CD4-positive, alpha-beta memory T cell (primary cell): ENCODE measurements at regions not wholly inside any gene's neighbourhood (a gene's known extent, or its start where the extent isn't known, plus 50 kb on each side); places are given as distances from the start of the nearest gene placed in this dataset.

Experiments used
- CTCF ChIA-PET: fragments of 350-600 bp; sonication (Branson Sonifier 250); formaldehyde crosslinking; loops from one replicate; lab custom pipeline; 2021; ENCODE audit warnings: inconsistent platforms; ENCODE audit not compliant: partially characterized antibody; lab: Charles Lee
- POLR2A ChIA-PET: fragments of 350-600 bp; sonication (Branson Sonifier 250); formaldehyde crosslinking; loops from one replicate; lab custom pipeline; 2021; ENCODE audit not compliant: partially characterized antibody; lab: Charles Lee
- DNase-seq, 5 donors: peaks; one replicate each; pipeline versions ENCODE4 v3.0.0 to v3.0.0-alpha.2; 2020 to 2022; ENCODE audit warnings: mixed read lengths in 1 of 5
- H3K27ac ChIP-seq: one replicate; pipeline ENCODE4 v1.7.0; 2013; ENCODE audit warnings: low read depth, low read length
- H3K27me3 ChIP-seq: 2 replicates; pipeline ENCODE4 v1.7.0; 2013; ENCODE audit warnings: mild to moderate bottlenecking, low read length, moderate library complexity; ENCODE audit not compliant: insufficient read depth
- H3K36me3 ChIP-seq: 2 replicates; pipeline ENCODE4 v1.7.0; 2013; ENCODE audit warnings: mild to moderate bottlenecking, low read length, moderate library complexity; ENCODE audit not compliant: insufficient read depth
- H3K4me1 ChIP-seq: 2 replicates; pipeline ENCODE4 v1.7.0; 2013; ENCODE audit warnings: mild to moderate bottlenecking, low read length, moderate library complexity; ENCODE audit not compliant: insufficient read depth
- H3K4me3 ChIP-seq, 2 donors: one replicate each; pipeline ENCODE4 v1.7.0; 2013; ENCODE audit warnings: low read length in 2 of 2, mild to moderate bottlenecking in 1 of 2
- H3K9me3 ChIP-seq, 2 donors: one replicate each; pipeline ENCODE4 v1.7.0; 2013; ENCODE audit warnings: low read length in 2 of 2, control low read depth in 1 of 2; ENCODE audit not compliant: control insufficient read depth in 1 of 2
- H3K27ac Mint-ChIP-seq, 7 donors: one replicate each; pipeline ENCODE4 v1.8.0; 2020 to 2021; ENCODE audit warnings: mixed read lengths in 7 of 7, mild to moderate bottlenecking in 6 of 7, inconsistent platforms in 3 of 7, moderate library complexity in 3 of 7
- H3K27me3 Mint-ChIP-seq, 2 donors: one replicate each; pipeline ENCODE4 v1.8.0; 2020 to 2021; ENCODE audit warnings: mixed read lengths in 2 of 2
- H3K36me3 Mint-ChIP-seq, 2 donors: one replicate each; pipeline ENCODE4 v1.8.0; 2020 to 2021; ENCODE audit warnings: mixed read lengths in 2 of 2, inconsistent platforms in 1 of 2, mild to moderate bottlenecking in 1 of 2
- H3K4me1 Mint-ChIP-seq, 4 donors: one replicate each; pipeline ENCODE4 v1.8.0; 2020 to 2021; ENCODE audit warnings: mixed read lengths in 4 of 4, mild to moderate bottlenecking in 1 of 4
- H3K4me3 Mint-ChIP-seq, 8 donors: one replicate each; pipeline ENCODE4 v1.8.0; 2020 to 2021; ENCODE audit warnings: mixed read lengths in 8 of 8, mild to moderate bottlenecking in 7 of 8, moderate library complexity in 6 of 8, inconsistent platforms in 3 of 8
- H3K9me3 Mint-ChIP-seq, 8 donors: one replicate each; pipeline ENCODE4 v1.8.0; 2020 to 2021; ENCODE audit warnings: mixed read lengths in 8 of 8, mild to moderate bottlenecking in 5 of 8, inconsistent platforms in 3 of 8, moderate library complexity in 1 of 8
- intact Hi-C: fragments of 100-400 bp; cut with micrococcal nuclease; formaldehyde crosslinking; loops from one replicate; pipeline ENCODE4 v1.15.1; 2023

DNA sequence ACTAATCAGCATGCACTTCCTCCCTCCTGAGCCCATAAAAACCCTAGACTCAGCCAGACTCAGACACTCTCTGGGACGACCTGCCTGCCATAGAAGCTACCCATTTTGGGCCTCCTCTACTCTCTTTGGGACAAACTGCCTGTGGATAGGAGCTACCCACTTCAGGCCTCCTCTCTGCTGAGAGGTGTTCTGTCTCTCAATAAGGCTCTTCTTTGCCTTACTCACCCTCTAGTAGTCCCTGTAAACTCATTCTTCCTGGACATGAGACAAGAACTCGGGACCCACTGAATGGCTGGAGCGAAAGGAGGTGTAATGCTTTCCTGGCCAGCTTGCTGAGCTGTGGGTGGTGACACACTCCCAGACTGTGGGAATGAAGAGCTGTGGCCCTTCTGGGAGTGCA lies 424.8 kb upstream of the FZD8 start:
- no peak overlapping the region for H3K4me3 Mint-ChIP-seq
- no peaks in the 10 kb centered on the region for H3K4me1 ChIP-seq
- intact Hi-C loops = no loop called here
- no peaks in the 10 kb centered on the region for H3K36me3 Mint-ChIP-seq
- no peak overlapping the region for H3K27ac ChIP-seq
- H3K9me3 Mint-ChIP-seq = peaks cover 0 to 17% (median 3%) of the 10 kb centered on the region in 8 donors
- POLR2A ChIA-PET = no interaction called here
- H3K4me1 Mint-ChIP-seq = no peaks in the 10 kb centered on the region
- no peak overlapping the region for H3K4me3 ChIP-seq
- H3K36me3 ChIP-seq = no peaks in the 10 kb centered on the region
- no peak overlapping the region for H3K27ac Mint-ChIP-seq
- CTCF ChIA-PET = no interaction called here
- DNase-seq = no peak
- H3K9me3 ChIP-seq = no peaks in the 10 kb centered on the region
- no peaks in the 10 kb centered on the region for H3K27me3 ChIP-seq
- no peaks in the 10 kb centered on the region for H3K27me3 Mint-ChIP-seq

DNA sequence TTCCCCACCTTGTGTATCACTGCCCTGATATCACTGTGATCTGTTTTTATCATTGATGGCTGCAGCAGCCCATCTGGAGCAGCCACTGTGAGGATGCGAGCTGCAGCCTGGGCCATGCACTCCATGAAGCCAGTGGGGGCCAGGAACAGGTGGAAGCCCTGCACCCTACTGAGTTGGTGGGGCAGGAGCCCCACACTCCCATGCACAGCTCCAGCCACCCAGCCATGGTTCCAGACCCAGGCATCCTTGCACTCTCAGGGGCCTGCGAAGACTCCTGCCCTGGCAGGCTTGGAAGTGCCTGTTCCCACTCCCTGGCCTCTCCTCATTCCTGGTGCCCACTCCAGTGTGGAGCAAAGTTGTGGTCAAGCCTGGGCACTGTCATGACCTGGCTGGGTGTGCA lies 424.0 kb upstream of the FZD8 start:
- Mint-ChIP-seq H3K36me3 (no peaks in the 10 kb centered on the region), H3K27me3 (no peaks in the 10 kb centered on the region), H3K4me3 (no peak overlapping the region), H3K4me1 (no peaks in the 10 kb centered on the region), H3K9me3 (peaks cover 0 to 17% (median 3%) of the 10 kb centered on the region in 8 donors), H3K27ac (no peak overlapping the region)
- no peaks in the 10 kb centered on the region for H3K27me3 ChIP-seq
- no peak for DNase-seq
- no peaks in the 10 kb centered on the region for H3K9me3 ChIP-seq
- no peak overlapping the region for H3K27ac ChIP-seq
- ChIA-PET CTCF (no interaction called here), POLR2A (no interaction called here)
- H3K36me3 ChIP-seq = no peaks in the 10 kb centered on the region
- intact Hi-C loops = no loop called here
- H3K4me1 ChIP-seq = no peaks in the 10 kb centered on the region
- H3K4me3 ChIP-seq = no peak overlapping the region

DNA sequence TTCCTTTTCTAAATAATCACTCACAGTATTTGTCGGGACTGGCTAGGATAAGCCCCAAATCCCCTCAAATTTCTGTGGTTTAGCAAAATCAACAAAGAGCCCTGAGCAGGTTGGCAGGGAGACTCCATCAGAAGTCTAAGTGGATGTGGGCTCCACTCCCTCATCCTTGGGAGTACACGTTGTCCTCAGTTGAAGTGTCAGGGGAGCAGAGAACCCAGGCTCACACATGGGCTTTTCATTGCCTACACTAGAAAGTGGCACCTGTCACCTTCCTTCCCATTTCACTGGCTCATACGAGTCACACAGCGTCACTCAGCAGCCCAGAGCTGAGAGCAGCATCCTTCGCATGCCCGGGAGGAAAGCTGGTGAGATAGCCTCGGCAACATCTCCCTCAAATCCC lies 421.3 kb upstream of the FZD8 start:
- no peaks in the 10 kb centered on the region for H3K27me3 ChIP-seq
- no peaks in the 10 kb centered on the region for H3K4me1 Mint-ChIP-seq
- no peaks in the 10 kb centered on the region for H3K4me1 ChIP-seq
- intact Hi-C loops = no loop called here
- H3K36me3 ChIP-seq = no peaks in the 10 kb centered on the region
- no peaks in the 10 kb centered on the region for H3K27me3 Mint-ChIP-seq
- ChIA-PET POLR2A (no interaction called here), CTCF (no interaction called here)
- peaks cover 0 to 17% (median 4%) of the 10 kb centered on the region in 8 donors for H3K9me3 Mint-ChIP-seq
- no peak overlapping the region for H3K27ac Mint-ChIP-seq
- no peak overlapping the region for H3K27ac ChIP-seq
- no peaks in the 10 kb centered on the region for H3K36me3 Mint-ChIP-seq
- DNase-seq = no peak
- H3K4me3 Mint-ChIP-seq = no peak overlapping the region
- H3K9me3 ChIP-seq = no peaks in the 10 kb centered on the region
- no peak overlapping the region for H3K4me3 ChIP-seq

DNA sequence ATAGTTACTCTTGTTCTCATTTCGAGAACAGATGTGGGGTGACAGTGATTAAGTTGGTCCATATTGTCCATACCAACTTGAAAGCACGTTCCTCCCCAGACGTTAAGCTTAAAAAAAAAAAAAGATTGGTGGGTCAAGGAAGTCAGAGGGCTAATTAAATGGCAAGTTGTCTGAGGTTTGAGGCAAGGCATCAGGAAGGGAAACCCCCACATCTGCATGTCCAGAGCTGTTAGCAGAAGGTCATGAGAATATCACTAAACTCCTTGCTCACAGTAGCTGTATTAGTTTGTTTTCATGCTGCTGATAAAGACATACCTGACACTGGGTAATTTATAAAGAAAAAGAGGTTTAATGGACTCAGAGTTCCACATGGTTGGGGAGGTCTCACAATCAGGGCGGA lies 415.6 kb upstream of the FZD8 start:
- Histone ChIP-seq H3K4me3 (no peak overlapping the region), H3K4me1 (no peaks in the 10 kb centered on the region), H3K9me3 (no peaks in the 10 kb centered on the region), H3K36me3 (no peaks in the 10 kb centered on the region), H3K27ac (no peak overlapping the region), H3K27me3 (no peaks in the 10 kb centered on the region)
- Mint-ChIP-seq H3K27me3 (no peaks in the 10 kb centered on the region), H3K4me1 (no peaks in the 10 kb centered on the region), H3K36me3 (no peaks in the 10 kb centered on the region), H3K27ac (no peak overlapping the region), H3K9me3 (peaks cover 0 to 11% (median 5%) of the 10 kb centered on the region in 8 donors), H3K4me3 (no peak overlapping the region)
- DNase-seq = no peak
- ChIA-PET POLR2A (no interaction called here), CTCF (no interaction called here)
- intact Hi-C loops = no loop called here

DNA sequence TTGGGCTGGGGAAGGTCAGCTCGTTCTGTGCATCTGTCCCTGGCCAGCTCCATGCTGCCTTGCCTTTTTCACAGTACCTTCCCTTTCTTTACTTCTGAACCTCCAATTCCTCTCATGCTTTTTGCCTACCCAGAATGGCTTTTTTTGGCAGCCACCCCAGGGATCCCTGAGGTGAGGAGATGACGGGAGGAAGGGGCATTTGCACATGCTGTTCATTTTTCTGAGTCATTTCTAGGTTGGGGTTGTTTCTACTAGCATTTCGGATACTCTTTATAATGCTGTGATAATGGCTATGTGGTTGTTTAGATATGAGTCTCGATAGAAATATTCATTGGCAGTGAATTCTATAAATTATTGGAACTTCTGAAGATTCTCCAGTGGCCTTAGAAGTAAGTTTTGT lies 415.1 kb upstream of the FZD8 start:
- Histone ChIP-seq H3K4me1 (no peaks in the 10 kb centered on the region), H3K9me3 (no peaks in the 10 kb centered on the region), H3K27ac (no peak overlapping the region), H3K4me3 (no peak overlapping the region), H3K27me3 (no peaks in the 10 kb centered on the region), H3K36me3 (no peaks in the 10 kb centered on the region)
- CTCF ChIA-PET = no interaction called here
- H3K4me3 Mint-ChIP-seq = no peak overlapping the region
- H3K36me3 Mint-ChIP-seq = no peaks in the 10 kb centered on the region
- intact Hi-C loops = no loop called here
- DNase-seq = no peak
- no peak overlapping the region for H3K27ac Mint-ChIP-seq
- H3K4me1 Mint-ChIP-seq = no peaks in the 10 kb centered on the region
- POLR2A ChIA-PET = no interaction called here
- peaks cover 0 to 7% (median 5%) of the 10 kb centered on the region in 8 donors for H3K9me3 Mint-ChIP-seq
- H3K27me3 Mint-ChIP-seq = no peaks in the 10 kb centered on the region

DNA sequence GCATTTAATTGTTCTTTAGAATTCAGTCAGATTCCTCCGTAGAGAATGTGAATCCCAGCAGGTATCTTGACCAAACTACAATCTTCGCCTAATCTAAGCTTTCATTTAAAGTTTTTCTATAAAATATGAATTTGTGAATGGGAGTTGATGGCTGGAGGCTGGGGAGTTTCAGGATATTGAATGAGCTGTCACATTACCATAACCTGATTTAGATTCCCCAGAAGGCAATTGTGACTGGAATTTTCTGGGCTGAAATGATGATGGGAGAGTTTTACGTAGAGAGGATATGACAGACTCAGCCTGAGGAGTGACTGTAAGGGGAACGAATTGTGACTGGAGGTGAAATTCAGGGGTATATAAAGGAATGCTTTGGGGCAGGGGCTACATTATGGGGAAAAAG lies 411.7 kb upstream of the FZD8 start:
- Mint-ChIP-seq H3K4me3 (no peak overlapping the region), H3K27ac (no peak overlapping the region), H3K9me3 (peaks cover 2 to 7% (median 4%) of the 10 kb centered on the region in 8 donors), H3K27me3 (no peaks in the 10 kb centered on the region), H3K4me1 (no peaks in the 10 kb centered on the region), H3K36me3 (no peaks in the 10 kb centered on the region)
- CTCF ChIA-PET = no interaction called here
- H3K9me3 ChIP-seq = no peaks in the 10 kb centered on the region
- no peaks in the 10 kb centered on the region for H3K4me1 ChIP-seq
- DNase-seq = no peak
- intact Hi-C loops = no loop called here
- no peak overlapping the region for H3K4me3 ChIP-seq
- H3K27me3 ChIP-seq = no peaks in the 10 kb centered on the region
- H3K27ac ChIP-seq = no peak overlapping the region
- POLR2A ChIA-PET = no interaction called here
- no peaks in the 10 kb centered on the region for H3K36me3 ChIP-seq

DNA sequence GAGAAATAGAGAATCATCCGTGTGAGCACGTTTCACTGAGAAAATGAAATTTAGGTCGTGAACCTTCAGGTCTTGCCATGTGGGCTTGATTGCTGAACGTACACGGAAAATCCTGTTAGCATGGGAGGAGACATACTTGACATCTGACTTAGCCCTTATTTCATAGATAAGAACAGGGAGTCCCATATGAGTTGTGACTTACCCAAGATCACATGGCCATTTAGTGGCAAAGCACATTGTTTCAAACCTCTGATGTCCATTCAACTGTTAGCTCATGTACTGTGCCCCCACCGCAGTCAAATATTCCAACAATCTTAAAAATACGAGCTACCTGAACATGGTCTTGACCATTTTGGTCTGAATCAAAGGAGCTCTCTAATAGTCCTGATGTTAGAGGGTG lies 411.2 kb upstream of the FZD8 start:
- no peaks in the 10 kb centered on the region for H3K27me3 Mint-ChIP-seq
- Histone ChIP-seq H3K27ac (no peak overlapping the region), H3K9me3 (no peaks in the 10 kb centered on the region), H3K4me1 (no peaks in the 10 kb centered on the region), H3K36me3 (no peaks in the 10 kb centered on the region), H3K4me3 (no peak overlapping the region), H3K27me3 (no peaks in the 10 kb centered on the region)
- ChIA-PET CTCF (no interaction called here), POLR2A (no interaction called here)
- no peak overlapping the region for H3K27ac Mint-ChIP-seq
- H3K36me3 Mint-ChIP-seq = no peaks in the 10 kb centered on the region
- H3K4me3 Mint-ChIP-seq = no peak overlapping the region
- intact Hi-C loops = no loop called here
- DNase-seq = no peak
- peaks cover 2 to 9% (median 4%) of the 10 kb centered on the region in 8 donors for H3K9me3 Mint-ChIP-seq
- H3K4me1 Mint-ChIP-seq = no peaks in the 10 kb centered on the region

DNA sequence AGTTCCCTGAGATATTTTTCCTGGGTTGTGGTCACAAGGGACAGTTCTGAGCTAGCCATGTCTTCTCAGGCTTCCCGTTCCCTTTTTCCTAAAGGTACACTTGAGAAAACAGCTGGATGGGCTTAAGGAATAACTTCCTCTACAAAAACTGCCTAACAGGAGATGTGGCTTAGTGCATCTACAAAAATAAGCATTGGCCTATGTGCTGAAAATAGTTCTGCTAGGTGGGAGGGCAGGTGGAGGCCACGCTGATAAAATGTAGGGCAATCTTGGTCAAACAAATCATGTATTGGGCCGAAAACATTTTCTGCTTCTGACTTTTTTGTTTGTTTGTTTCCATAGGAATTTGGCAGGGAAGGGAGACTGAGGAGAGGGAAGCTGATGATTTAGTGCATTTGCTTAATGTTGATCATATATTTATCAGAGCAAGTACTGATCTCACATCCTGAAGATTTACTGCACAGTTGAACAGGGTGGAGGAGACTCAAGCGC lies 409.4 kb upstream of the FZD8 start:
- H3K27ac Mint-ChIP-seq = no peak overlapping the region
- H3K4me1 Mint-ChIP-seq = no peaks in the 10 kb centered on the region
- CTCF ChIA-PET = no interaction called here
- H3K27me3 Mint-ChIP-seq = no peaks in the 10 kb centered on the region
- no peak overlapping the region for H3K4me3 ChIP-seq
- H3K36me3 Mint-ChIP-seq = no peaks in the 10 kb centered on the region
- no peaks in the 10 kb centered on the region for H3K9me3 ChIP-seq
- POLR2A ChIA-PET = no interaction called here
- H3K4me3 Mint-ChIP-seq = no peak overlapping the region
- H3K27ac ChIP-seq = no peak overlapping the region
- no peaks in the 10 kb centered on the region for H3K27me3 ChIP-seq
- no peaks in the 10 kb centered on the region for H3K36me3 ChIP-seq
- H3K4me1 ChIP-seq = no peaks in the 10 kb centered on the region
- DNase-seq = no peak
- H3K9me3 Mint-ChIP-seq = peaks cover 2 to 5% (median 4%) of the 10 kb centered on the region in 8 donors
- intact Hi-C loops = no loop called here
